Right ventricle myocardium inferior (tissue), 1 donor: ENCODE measurements at regions not wholly inside any gene's neighbourhood (a gene's known extent, or its start where the extent isn't known, plus 50 kb on each side); places are given as distances from the start of the nearest gene placed in this dataset.
A peak's percentile ranks its signal among the peaks of the same experiment; 100 is the strongest.
"Not testable (repeated sequence)": the region's sequence is repeated elsewhere in the genome, so short reads cannot be mapped to it uniquely, and the experiment has no call there.

Experiments
- ATAC-seq: fragments of 200-7000 bp; cut with Tn5 transposase; one replicate; pipeline ENCODE4 v1.9.1; 2020; ENCODE audit warnings: mild to moderate bottlenecking, moderate library complexity
- DNase-seq: peaks from one replicate; pipeline ENCODE4 v3.0.0; 2021; ENCODE audit errors: missing footprints
- intact Hi-C: fragments of 100-400 bp; cut with DNase I; formaldehyde crosslinking; loops from one replicate; pipeline ENCODE4 v1.11.0; 2022
- donor health status: DM: no; HTN: yes; CAD: no; lungs with severe emphysema.

GRCh38 chr3:74265069-74265468 lies 349.4 kb downstream of the CNTN3 start:
- intact Hi-C loops: loop anchor here (5.0 kb wide), 3 partner anchors 367 to 907 kb away; no protein-coding TSS in a partner anchor
- ATAC-seq (no peak), DNase-seq (no peak)

- ATAC-seq: no peak
- no peak for DNase-seq
- intact Hi-C loops: no loop called here
These were observed 351.4 kb downstream of the CNTN3 start for GRCh38 chr3:74263031-74263430.

GRCh38 chr3:74233091-74233490 lies 381.4 kb downstream of the CNTN3 start:
- intact Hi-C loops: no loop called here
- no peak for DNase-seq
- ATAC-seq: no peak

DNA sequence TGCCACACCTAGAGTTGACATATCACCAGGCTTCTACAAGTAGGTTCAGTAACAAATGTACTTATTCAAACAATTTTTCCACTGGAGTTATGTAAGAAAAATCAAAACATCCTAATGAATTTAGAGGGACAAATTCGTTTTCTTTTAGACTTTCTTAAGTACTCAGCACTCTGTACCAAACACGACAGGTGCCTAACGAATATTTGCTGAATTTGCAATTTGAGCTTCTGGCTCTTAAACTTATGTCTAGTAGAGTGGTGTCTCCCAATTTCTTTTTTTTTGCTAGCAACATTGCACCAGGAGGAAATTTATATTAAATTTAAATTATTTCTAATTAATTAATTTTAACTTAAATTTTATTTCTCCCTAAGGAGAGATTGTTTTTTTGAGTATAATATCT lies 397.0 kb downstream of the CNTN3 start:
- no peak for ATAC-seq
- intact Hi-C loops: no loop called here
- DNase-seq: no peak

GRCh38 chr3:74214286-74214685 lies 400.2 kb downstream of the CNTN3 start:
- ATAC-seq (no peak), DNase-seq (no peak)
- intact Hi-C loops: no loop called here

DNA sequence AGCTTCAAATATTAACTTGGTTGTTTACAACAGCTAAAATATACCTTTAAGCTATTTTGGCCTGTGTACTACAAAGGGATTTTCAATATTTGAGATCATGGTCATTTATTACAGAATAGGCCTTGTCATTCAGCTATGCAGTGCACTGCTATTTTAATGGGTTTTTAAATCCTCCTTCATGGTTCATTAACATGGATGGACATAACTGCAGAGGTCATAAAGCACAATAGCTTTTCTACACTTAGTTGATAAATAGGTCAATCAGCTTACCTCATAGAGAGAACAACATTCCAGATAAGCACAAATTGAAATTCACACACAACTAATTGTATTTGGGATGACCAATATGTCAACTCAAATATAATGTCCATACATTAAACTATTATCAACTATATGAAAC lies 403.7 kb downstream of the CNTN3 start:
- no peak for ATAC-seq
- no peak for DNase-seq
- intact Hi-C loops: no loop called here

- DNase-seq: no peak
- intact Hi-C loops: no loop called here
- no peak for ATAC-seq
These were observed 413.5 kb downstream of the CNTN3 start for GRCh38 chr3:74200952-74201351.

GRCh38 chr3:74178664-74179063 lies 435.8 kb downstream of the CNTN3 start:
- intact Hi-C loops, ATAC-seq, DNase-seq: not testable (repeated sequence)

GRCh38 chr3:74173090-74173489 lies 441.4 kb downstream of the CNTN3 start:
- no peak for DNase-seq
- ATAC-seq: no peak
- intact Hi-C loops: no loop called here

DNA sequence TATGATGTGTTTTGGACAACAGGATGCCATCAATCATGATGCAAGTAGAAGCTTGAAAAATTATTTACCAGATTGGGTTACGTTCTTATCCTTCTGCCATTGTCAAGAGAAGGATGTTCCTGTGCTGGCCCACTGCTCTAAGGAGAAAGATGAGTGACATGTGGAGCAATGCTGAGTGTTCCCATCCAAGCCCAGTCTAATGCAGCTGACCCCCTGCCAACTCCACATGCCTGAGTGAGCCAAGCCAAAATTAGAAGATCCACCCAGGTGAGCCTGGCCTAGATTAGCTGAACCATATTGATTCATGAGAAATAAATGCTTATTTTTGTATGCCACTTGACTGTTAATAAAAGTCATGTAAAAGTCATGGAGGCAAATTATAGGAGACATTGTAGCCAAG lies 446.5 kb downstream of the CNTN3 start:
- no peak for DNase-seq
- intact Hi-C loops: no loop called here
- ATAC-seq: no peak

- ATAC-seq: no peak
- intact Hi-C loops: no loop called here
- DNase-seq: no peak
These were observed 449.2 kb downstream of the CNTN3 start for GRCh38 chr3:74165211-74165610.

DNA sequence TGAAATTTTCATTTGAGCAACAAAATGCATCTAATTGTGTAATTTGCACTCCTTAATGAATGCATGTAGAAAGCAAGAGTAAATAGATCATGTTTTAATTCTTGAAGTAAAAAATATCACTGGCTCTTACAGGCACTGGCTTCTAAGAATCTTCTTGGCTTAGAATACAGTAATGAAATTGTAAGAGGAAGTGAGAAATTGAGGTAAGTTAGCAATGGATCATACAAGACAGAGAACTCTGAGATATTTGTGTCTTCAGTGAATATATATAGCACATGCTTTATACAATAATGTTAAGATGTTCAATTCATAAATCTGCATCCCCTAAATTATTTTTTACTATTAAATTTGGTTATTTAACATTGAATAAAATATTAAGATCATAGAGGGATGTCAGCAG lies 465.0 kb downstream of the CNTN3 start:
- ATAC-seq (no peak), DNase-seq (no peak)
- intact Hi-C loops: no loop called here

- DNase-seq (no peak), ATAC-seq (no peak)
- intact Hi-C loops: no loop called here
These were observed 469.2 kb downstream of the CNTN3 start for GRCh38 chr3:74145277-74145676.

- no peak for DNase-seq
- intact Hi-C loops: no loop called here
- ATAC-seq: no peak
These were observed 474.8 kb downstream of the CNTN3 start for GRCh38 chr3:74139648-74140047.

DNA sequence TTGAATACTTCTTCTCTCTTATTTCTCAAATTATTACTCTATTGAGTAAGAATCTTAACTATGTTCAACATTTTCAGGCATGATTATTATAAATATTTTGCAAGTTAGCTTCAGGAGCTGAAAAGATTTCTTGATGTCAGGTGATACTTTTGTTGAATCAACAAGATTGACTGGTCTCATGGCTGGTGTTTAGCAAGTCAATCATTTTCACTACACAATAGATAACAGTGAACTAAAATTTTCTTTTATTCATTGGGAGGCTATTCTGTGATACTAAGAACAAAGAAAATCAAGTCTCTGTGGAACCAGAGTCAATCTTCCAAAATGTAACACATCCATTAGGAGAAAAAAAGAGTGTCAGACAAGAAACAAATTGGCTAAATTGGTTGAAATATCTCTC lies 476.7 kb downstream of the CNTN3 start:
- ATAC-seq (no peak), DNase-seq (no peak)
- intact Hi-C loops: no loop called here

- peak; percentile 62 for DNase-seq
- intact Hi-C loops: no loop called here
- no peak for ATAC-seq
These were observed 478.7 kb downstream of the CNTN3 start for GRCh38 chr3:74135808-74136207.

- DNase-seq: no peak
These were observed 479.6 kb downstream of the CNTN3 start for GRCh38 chr3:74134831-74135230.

DNA sequence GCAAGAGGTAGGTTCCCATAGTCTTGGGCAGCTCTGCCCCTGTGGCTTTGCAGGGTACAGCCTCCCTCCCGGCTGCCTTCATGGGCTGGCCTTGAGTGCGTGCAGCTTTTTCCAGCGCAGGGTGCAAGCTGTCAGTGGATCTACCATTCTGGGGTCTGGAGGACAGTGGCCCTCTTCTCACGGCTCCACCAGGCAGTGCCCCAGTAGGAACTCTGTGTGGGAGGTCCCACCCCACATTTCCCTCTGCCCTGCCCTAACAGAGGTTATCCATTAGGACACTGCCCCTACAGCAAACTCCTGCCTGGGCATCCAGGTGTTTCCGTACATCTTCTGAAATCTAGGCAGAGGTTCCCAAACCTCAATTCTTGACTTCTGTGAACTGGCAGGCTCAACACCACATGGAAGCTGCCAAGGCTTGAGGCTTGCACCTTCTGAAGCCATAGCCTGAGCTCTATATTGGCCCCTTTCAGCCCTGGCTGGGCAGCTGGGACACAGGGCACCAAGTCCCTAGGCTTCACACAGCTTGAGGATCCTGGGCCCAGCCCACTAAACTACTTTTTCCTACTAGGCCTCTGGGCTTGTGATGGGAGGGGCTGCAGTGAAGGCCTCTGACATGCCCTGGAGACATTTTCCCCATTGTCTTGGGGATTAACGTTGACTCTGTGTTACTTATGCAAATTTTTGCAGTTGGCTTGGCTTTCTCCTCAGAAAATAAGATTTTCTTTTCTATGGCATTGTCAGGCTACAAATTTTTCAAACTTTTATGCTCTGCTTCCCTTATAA lies 482.7 kb downstream of the CNTN3 start:
- intact Hi-C loops, DNase-seq, ATAC-seq: not testable (repeated sequence)

More at GRCh38 chr3:74134831-74135230, 479.6 kb downstream of the CNTN3 start:
- intact Hi-C loops: no loop called here
- ATAC-seq: no peak

GRCh38 chr3:74129611-74130010 lies 484.8 kb downstream of the CNTN3 start:
- DNase-seq (no peak), ATAC-seq (no peak)
- intact Hi-C loops: no loop called here

GRCh38 chr3:74129056-74129455 lies 485.4 kb downstream of the CNTN3 start:
- DNase-seq (no peak), ATAC-seq (no peak)
- intact Hi-C loops: no loop called here

GRCh38 chr3:74127256-74127655 lies 487.2 kb downstream of the CNTN3 start:
- intact Hi-C loops: no loop called here
- DNase-seq (no peak), ATAC-seq (no peak)
